T-helper 1 cell treated with Interleukin-12 subunit alpha and Interleukin-12 subunit beta and Interleukin-4 antibody, amounts not matched to agents 30 μg/mL and 1 μg/mL, for 36 hours (primary cell): ENCODE measurements at regions not wholly inside any gene's neighbourhood (a gene's known extent, or its start where the extent isn't known, plus 50 kb on each side); places are given as distances from the start of the nearest gene placed in this dataset.
"Not testable (repeated sequence)": the region's sequence is repeated elsewhere in the genome, so short reads cannot be mapped to it uniquely, and the experiment has no call there.

ENCODE experiments used
- H3K27ac Mint-ChIP-seq: one replicate; pipeline ENCODE4 v1.8.0; 2021; ENCODE audit warnings: mild to moderate bottlenecking, mixed read lengths
- H3K27me3 Mint-ChIP-seq: one replicate; pipeline ENCODE4 v1.8.0; 2021; ENCODE audit warnings: low read depth, mixed read lengths
- H3K36me3 Mint-ChIP-seq: one replicate; pipeline ENCODE4 v1.8.0; 2021; ENCODE audit warnings: low read depth, mixed read lengths
- H3K4me1 Mint-ChIP-seq: one replicate; pipeline ENCODE4 v1.8.0; 2021; ENCODE audit warnings: low read depth, mixed read lengths
- H3K4me3 Mint-ChIP-seq: one replicate; pipeline ENCODE4 v1.8.0; 2021; ENCODE audit warnings: mild to moderate bottlenecking, moderate library complexity, mixed read lengths
- H3K9me3 Mint-ChIP-seq: one replicate; pipeline ENCODE4 v1.8.0; 2021; ENCODE audit warnings: mixed read lengths

- Mint-ChIP-seq H3K4me3 (no peak overlapping the region), H3K4me1 (no peaks in the 10 kb centered on the region), H3K36me3 (no peaks in the 10 kb centered on the region), H3K27me3 (no peaks in the 10 kb centered on the region), H3K9me3 (no peaks in the 10 kb centered on the region), H3K27ac (no peak overlapping the region)
Observed at GRCh38 chr22:23384923-23385677, 195.0 kb downstream of the IGLL1 start.

GRCh38 chr22:23384431-23384830 is 195.7 kb downstream of the IGLL1 start:
- H3K27ac Mint-ChIP-seq, result no peak overlapping the region
- no peaks in the 10 kb centered on the region for H3K36me3 Mint-ChIP-seq
- no peak overlapping the region for H3K4me3 Mint-ChIP-seq
- no peaks in the 10 kb centered on the region for H3K4me1 Mint-ChIP-seq
- H3K27me3 Mint-ChIP-seq, result no peaks in the 10 kb centered on the region
- no peaks in the 10 kb centered on the region for H3K9me3 Mint-ChIP-seq

- Mint-ChIP-seq H3K27ac (no peak overlapping the region), H3K27me3 (no peaks in the 10 kb centered on the region), H3K4me1 (no peaks in the 10 kb centered on the region), H3K4me3 (no peak overlapping the region), H3K36me3 (no peaks in the 10 kb centered on the region), H3K9me3 (no peaks in the 10 kb centered on the region)
Observed at GRCh38 chr22:23383491-23384361, 196.4 kb downstream of the IGLL1 start.

GRCh38 chr22:23382428-23383218 is 197.5 kb downstream of the IGLL1 start:
- Mint-ChIP-seq H3K27me3 (no peaks in the 10 kb centered on the region), H3K27ac (no peak overlapping the region), H3K9me3 (no peaks in the 10 kb centered on the region), H3K4me3 (no peak overlapping the region), H3K36me3 (no peaks in the 10 kb centered on the region), H3K4me1 (no peaks in the 10 kb centered on the region)

GRCh38 chr22:23381661-23382427 is 198.2 kb downstream of the IGLL1 start:
- Mint-ChIP-seq H3K27ac (no peak overlapping the region), H3K9me3 (no peaks in the 10 kb centered on the region), H3K27me3 (no peaks in the 10 kb centered on the region), H3K4me1 (no peaks in the 10 kb centered on the region), H3K36me3 (no peaks in the 10 kb centered on the region), H3K4me3 (no peak overlapping the region)

GRCh38 chr22:23380911-23381310 is 199.2 kb downstream of the IGLL1 start:
- Mint-ChIP-seq H3K9me3 (no peaks in the 10 kb centered on the region), H3K27ac (no peak overlapping the region), H3K27me3 (no peaks in the 10 kb centered on the region), H3K4me1 (no peaks in the 10 kb centered on the region), H3K36me3 (no peaks in the 10 kb centered on the region), H3K4me3 (no peak overlapping the region)

GRCh38 chr22:23380230-23380573 is 199.9 kb downstream of the IGLL1 start:
- Mint-ChIP-seq H3K27me3 (no peaks in the 10 kb centered on the region), H3K9me3 (no peaks in the 10 kb centered on the region), H3K36me3 (no peaks in the 10 kb centered on the region), H3K4me1 (no peaks in the 10 kb centered on the region), H3K27ac (no peak overlapping the region), H3K4me3 (no peak overlapping the region)

- not testable (repeated sequence) for H3K36me3 Mint-ChIP-seq, H3K27me3 Mint-ChIP-seq, H3K4me1 Mint-ChIP-seq, H3K9me3 Mint-ChIP-seq, H3K4me3 Mint-ChIP-seq, H3K27ac Mint-ChIP-seq
Observed at GRCh38 chr22:23379540-23380229, 199.4 kb downstream of the BCR start.

GRCh38 chr22:23377767-23378166 is 197.5 kb downstream of the BCR start:
- Mint-ChIP-seq H3K4me1 (no peaks in the 10 kb centered on the region), H3K4me3 (no peak overlapping the region), H3K27ac (no peak overlapping the region)

GRCh38 chr22:23376256-23376655 is 195.9 kb downstream of the BCR start:
- H3K4me1 Mint-ChIP-seq, result no peaks in the 10 kb centered on the region
- no peaks in the 10 kb centered on the region for H3K27me3 Mint-ChIP-seq
- no peaks in the 10 kb centered on the region for H3K36me3 Mint-ChIP-seq
- H3K27ac Mint-ChIP-seq, result no peak overlapping the region
- H3K4me3 Mint-ChIP-seq, result no peak overlapping the region
- H3K9me3 Mint-ChIP-seq, result no peaks in the 10 kb centered on the region

More at GRCh38 chr22:23377767-23378166, 197.5 kb downstream of the BCR start:
- no peaks in the 10 kb centered on the region for H3K36me3 Mint-ChIP-seq
- H3K27me3 Mint-ChIP-seq, result no peaks in the 10 kb centered on the region
- no peaks in the 10 kb centered on the region for H3K9me3 Mint-ChIP-seq

- H3K36me3 Mint-ChIP-seq, result no peaks in the 10 kb centered on the region
- no peaks in the 10 kb centered on the region for H3K4me1 Mint-ChIP-seq
- no peaks in the 10 kb centered on the region for H3K27me3 Mint-ChIP-seq
- no peaks in the 10 kb centered on the region for H3K9me3 Mint-ChIP-seq
- H3K4me3 Mint-ChIP-seq, result no peak overlapping the region
- H3K27ac Mint-ChIP-seq, result no peak overlapping the region
Observed at GRCh38 chr22:23375031-23375827, 194.9 kb downstream of the BCR start.

GRCh38 chr22:23373601-23374000 is 193.3 kb downstream of the BCR start:
- H3K4me3 Mint-ChIP-seq, result no peak overlapping the region
- no peaks in the 10 kb centered on the region for H3K36me3 Mint-ChIP-seq
- no peaks in the 10 kb centered on the region for H3K4me1 Mint-ChIP-seq
- no peak overlapping the region for H3K27ac Mint-ChIP-seq
- H3K9me3 Mint-ChIP-seq, result no peaks in the 10 kb centered on the region
- H3K27me3 Mint-ChIP-seq, result peaks cover 10% of the 10 kb centered on the region

- Mint-ChIP-seq H3K36me3 (no peaks in the 10 kb centered on the region), H3K27ac (no peak overlapping the region), H3K27me3 (peaks cover 36% of the 10 kb centered on the region), H3K9me3 (no peaks in the 10 kb centered on the region), H3K4me3 (no peak overlapping the region), H3K4me1 (no peaks in the 10 kb centered on the region)
Observed at GRCh38 chr22:23370251-23370650, 189.9 kb downstream of the BCR start.
